Astrocyte (in vitro differentiated cells and primary cell): ENCODE measurements at regions not wholly inside any gene's neighbourhood (a gene's known extent, or its start where the extent isn't known, plus 50 kb on each side); places are given as distances from the start of the nearest gene placed in this dataset.

ENCODE experiments used
- CTCF ChIP-seq: IDR thresholded peaks from 2 replicates; pipeline ENCODE4 v1.5.1; 2011; ENCODE audit warnings: low read depth, mild to moderate bottlenecking, inconsistent platforms, low read length, moderate library complexity; ENCODE audit not compliant: insufficient read depth
- EZH2 ChIP-seq: IDR thresholded peaks from 2 replicates; pipeline ENCODE4 v1.6.1; 2012; ENCODE audit warnings: mild to moderate bottlenecking, low read length, inconsistent platforms; ENCODE audit not compliant: insufficient read depth

DNA sequence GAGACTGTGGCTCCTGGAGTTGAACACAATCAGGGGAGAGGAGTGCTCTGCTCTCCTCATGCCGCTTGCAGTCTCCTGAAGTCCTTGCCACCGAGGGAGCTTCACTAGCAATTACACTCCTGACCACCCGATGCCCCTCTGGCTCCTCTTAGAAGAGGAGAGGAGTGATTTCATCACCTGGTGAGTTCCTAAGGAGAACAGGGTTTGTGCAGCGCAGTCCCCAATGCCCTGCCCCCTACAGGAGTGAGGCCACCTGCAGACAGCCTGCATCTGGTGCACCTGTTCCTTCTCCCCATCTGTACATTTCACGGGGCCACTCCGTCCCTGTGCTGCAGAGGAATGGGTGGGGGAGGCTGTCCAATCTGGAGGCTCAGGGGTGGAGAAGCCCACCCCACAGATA lies 267.2 kb downstream of the HRH4 start:
- TF ChIP-seq CTCF: no peak
- TF ChIP-seq EZH2: no peak
